HCT116 (cell line): ENCODE measurements at regions not wholly inside any gene's neighbourhood (a gene's known extent, or its start where the extent isn't known, plus 50 kb on each side); places are given as distances from the start of the nearest gene placed in this dataset.

Experiments used
- ATAC-seq: fragments of 200-7000 bp; cut with Tn5 transposase; 2 replicates; pipeline ENCODE4 v1.9.1; 2020; ENCODE audit warnings: mild to moderate bottlenecking, moderate library complexity
- BruUV-seq: library from RNA; stranded (reverse); fragments of 400-500 nt; replicated peaks from 2 replicates; lab custom pipeline; 2021; lab: Mats Ljungman, UMichigan
- CTCF ChIA-PET: fragments of 300-600 bp; sonication (Branson Sonifier 250); formaldehyde crosslinking; loops from one replicate; lab custom pipeline; 2021; ENCODE audit warnings: antibody characterized with exemption; lab: Charles Lee
- POLR2A ChIA-PET: fragments of 300-600, 350-600 bp; sonication (Branson Sonifier 250); formaldehyde crosslinking; loops from one replicate; lab custom pipeline; 2021; ENCODE audit warnings: antibody characterized with exemption; lab: Charles Lee
- RAD21 ChIA-PET, 2 experiments: fragments of 300-600 bp; sonication (Branson Sonifier 250); formaldehyde crosslinking; loops; one replicate each; lab custom pipeline; 2023; ENCODE audit warnings: low total read pairs in 2 of 2; ENCODE audit not compliant: uncharacterized antibody in 2 of 2, unreplicated experiment in 2 of 2, low non-redundant PET in 1 of 2; lab: Charles Lee
- DNase-seq: peaks from one replicate; pipeline ENCODE4 v3.0.0-alpha.2; 2010; ENCODE audit warnings: low read depth, low spot score
- H2AFZ ChIP-seq: fragments of 200-600 bp; shearing (Covaris generic), sonication (generic); 2 replicates; pipeline ENCODE4 v1.6.1; 2017; ENCODE audit warnings: low read depth, mixed run types, mixed read lengths, antibody characterized with exemption, low read length; ENCODE audit not compliant: poor library complexity, severe bottlenecking
- H3K27ac ChIP-seq: 2 replicates; pipeline ENCODE4 v1.5.1; 2012; ENCODE audit warnings: low read depth, low read length
- H3K27me3 ChIP-seq: fragments of 200-600 bp; sonication (generic); 2 replicates; pipeline ENCODE4 v1.6.1; 2016; ENCODE audit warnings: mixed run types, low read length, mixed read lengths; ENCODE audit not compliant: insufficient read depth
- H3K36me3 ChIP-seq, 2 experiments: fragments of 200-500 bp in 1 of 2; fragments of 200-600 bp in 1 of 2; sonication (Bioruptor generic) in 1 of 2; sonication (generic) in 1 of 2; 2 replicates each; pipeline versions ENCODE4 v1.5.1 to v1.6.1; 2014 to 2016; ENCODE audit warnings: low read length in 2 of 2, inconsistent platforms in 1 of 2, mixed read lengths in 1 of 2, mixed run types in 1 of 2; ENCODE audit not compliant: insufficient read depth in 2 of 2, control insufficient read depth in 1 of 2
- H3K4me1 ChIP-seq, 2 experiments: fragments of 200-600 bp in 1 of 2; sonication (generic) in 1 of 2; 2 replicates each; pipeline versions ENCODE4 v1.5.1 to v1.6.1; 2012 to 2017; ENCODE audit warnings: low read length in 2 of 2, inconsistent platforms in 1 of 2, mild to moderate bottlenecking in 1 of 2, mixed read lengths in 1 of 2, mixed run types in 1 of 2, moderate library complexity in 1 of 2; ENCODE audit not compliant: insufficient read depth in 2 of 2, control insufficient read depth in 1 of 2
- H3K4me2 ChIP-seq: fragments of 200-600 bp; sonication (generic); 2 replicates; pipeline ENCODE4 v1.6.1; 2017; ENCODE audit warnings: mixed run types, low read length, mixed read lengths
- H3K4me3 ChIP-seq, 2 experiments: fragments of 200-600 bp in 1 of 2; sonication (generic) in 1 of 2; replicated peaks in 1 of 2; 2 replicates each; pipeline ENCODE4 v1.5.1; 2011 to 2016; ENCODE audit warnings: low read length in 2 of 2, control low read depth in 1 of 2, low read depth in 1 of 2, mild to moderate bottlenecking in 1 of 2, mixed read lengths in 1 of 2, mixed run types in 1 of 2
- H3K79me2 ChIP-seq: fragments of 200-600 bp; sonication (generic); 2 replicates; pipeline ENCODE4 v1.6.1; 2017; ENCODE audit warnings: mild to moderate bottlenecking, mixed run types, low read length, moderate library complexity, mixed read lengths; ENCODE audit not compliant: insufficient read depth
- H3K9ac ChIP-seq: fragments of 200-600 bp; sonication (generic); 2 replicates; pipeline ENCODE4 v1.6.1; 2016; ENCODE audit warnings: low read length, mixed read lengths
- H3K9me2 ChIP-seq: fragments of 200-600 bp; sonication (generic), shearing (Covaris generic); 2 replicates; pipeline ENCODE4 v1.6.1; 2017; ENCODE audit warnings: mixed run types, mild to moderate bottlenecking, moderate library complexity; ENCODE audit not compliant: insufficient read depth
- H3K9me3 ChIP-seq, 2 experiments: fragments of 200-500 bp in 1 of 2; fragments of 200-600 bp in 1 of 2; sonication (Bioruptor generic) in 1 of 2; sonication (generic) in 1 of 2; 2 replicates each; pipeline ENCODE4 v1.6.1; 2014 to 2017; ENCODE audit warnings: low read length in 2 of 2, mixed read lengths in 2 of 2, inconsistent platforms in 1 of 2, low read depth in 1 of 2, mild to moderate bottlenecking in 1 of 2, mixed run types in 1 of 2, moderate library complexity in 1 of 2; ENCODE audit not compliant: control insufficient read depth in 1 of 2, insufficient read depth in 1 of 2
- H4K20me1 ChIP-seq: fragments of 200-600 bp; sonication (generic), shearing (Covaris generic); 2 replicates; pipeline ENCODE4 v1.6.1; 2017; ENCODE audit warnings: mixed run types, mild to moderate bottlenecking, moderate library complexity; ENCODE audit not compliant: insufficient read depth
- CTCF ChIP-seq, 3 experiments: fragments of 200-600 bp in 1 of 3; sonication (generic) in 1 of 3; IDR thresholded peaks in 2 of 3; conservative IDR thresholded peaks in 1 of 3; 2 replicates each; pipeline ENCODE4 v1.5.1; 2012 to 2017; ENCODE audit warnings: low read depth in 2 of 3, low read length in 2 of 3, antibody characterized with exemption in 1 of 3, borderline replicate concordance in 1 of 3, control low read depth in 1 of 3, mild to moderate bottlenecking in 1 of 3, mixed read lengths in 1 of 3, mixed run types in 1 of 3, moderate library complexity in 1 of 3; ENCODE audit not compliant: insufficient read depth in 1 of 3
- EZH2 ChIP-seq: fragments of 200-600 bp; sonication (generic); IDR thresholded peaks from 2 replicates; pipeline ENCODE4 v1.6.1; 2017; ENCODE audit warnings: antibody characterized with exemption, mixed run types
- MAX ChIP-seq: IDR thresholded peaks from 2 replicates; pipeline ENCODE4 v1.6.1; 2012
- RAD21 ChIP-seq: IDR thresholded peaks from 2 replicates; pipeline ENCODE4 v1.6.1; 2012; ENCODE audit warnings: low read depth, mild to moderate bottlenecking
- SIN3A ChIP-seq: IDR thresholded peaks from 2 replicates; pipeline ENCODE4 v1.6.1; 2012; ENCODE audit warnings: low read depth
- intact Hi-C: fragments of 100-400 bp; cut with micrococcal nuclease; formaldehyde crosslinking; loops from 2 replicates; pipeline ENCODE4 v1.10.0; 2022

- TF ChIP-seq MAX: no peak
These were observed 97.2 kb downstream of the SLC4A3 start (continued) for GRCh38 chr2:219724628-219725027.

- peaks cover 30 to 95% of the 10 kb centered on the region in 2 experiments for H3K4me1 ChIP-seq
- H2AFZ ChIP-seq: no peak overlapping the region
- CTCF ChIA-PET: interaction anchor here (1.4 kb wide), 2 partner anchors 82 to 232 kb away, joined by 3 read pairs; no protein-coding TSS in a partner anchor
- H3K27ac ChIP-seq: peak overlapping the region; percentile 21; the same call in 1 of the 2 replicates
- RAD21 ChIA-PET: no interaction called here
- no peak overlapping the region for H3K9ac ChIP-seq
- H3K36me3 ChIP-seq: peaks cover 2 to 16% of the 10 kb centered on the region in 2 experiments; a peak in 1 of 4 replicates
- BruUV-seq: no TSS peak
- DNase-seq: no peak
- H3K4me2 ChIP-seq: no peak overlapping the region
- H3K27me3 ChIP-seq: no peaks in the 10 kb centered on the region
- no peak overlapping the region for H3K4me3 ChIP-seq
- no peaks in the 10 kb centered on the region for H3K9me2 ChIP-seq
- POLR2A ChIA-PET: no interaction called here
- no peaks in the 10 kb centered on the region for H4K20me1 ChIP-seq
- ATAC-seq: peak; percentile 47
- intact Hi-C loops: no loop called here
- H3K79me2 ChIP-seq: peaks cover 98% of the 10 kb centered on the region
- no peaks in the 10 kb centered on the region for H3K9me3 ChIP-seq
- TF ChIP-seq SIN3A: no peak
- TF ChIP-seq RAD21: peak; percentile 76
- TF ChIP-seq EZH2: no peak
- TF ChIP-seq CTCF (IDR thresholded peaks at IDR 0.05 in 2 of 3, conservative IDR thresholded peaks at IDR 0.05 in 1 of 3; ENCODE audit: borderline replicate concordance in 1 of 3, insufficient read depth in 1 of 3, low read depth in 2 of 3, low read length in 2 of 3): peak in 2 of 3 experiments; percentile 31 to 58; a peak in 3 of 6 replicates
These were observed 99.5 kb downstream of the SLC4A3 start for GRCh38 chr2:219726916-219727315.
